Nephron (organoid): ENCODE measurements at regions not wholly inside any gene's neighbourhood (a gene's known extent, or its start where the extent isn't known, plus 50 kb on each side); places are given as distances from the start of the nearest gene placed in this dataset.

Experiments
- H3K27ac Mint-ChIP-seq, 3 experiments: 2 replicates each; pipeline ENCODE4 v1.8.0; 2020; ENCODE audit warnings: mixed read lengths in 3 of 3, mild to moderate bottlenecking in 2 of 3, moderate library complexity in 1 of 3
- H3K27me3 Mint-ChIP-seq: 2 replicates; pipeline ENCODE4 v1.8.0; 2021; ENCODE audit warnings: low read depth, mild to moderate bottlenecking, moderate library complexity, mixed read lengths
- H3K36me3 Mint-ChIP-seq: 2 replicates; pipeline ENCODE4 v1.8.0; 2020; ENCODE audit warnings: low read depth, mixed read lengths
- H3K4me1 Mint-ChIP-seq: 2 replicates; pipeline ENCODE4 v1.8.0; 2020; ENCODE audit warnings: mixed read lengths
- H3K4me3 Mint-ChIP-seq, 3 experiments: 2 replicates each; pipeline ENCODE4 v1.8.0; 2020; ENCODE audit warnings: mild to moderate bottlenecking in 3 of 3, mixed read lengths in 3 of 3, moderate library complexity in 2 of 3
- H3K9me3 Mint-ChIP-seq: 2 replicates; pipeline ENCODE4 v1.8.0; 2020; ENCODE audit warnings: mixed read lengths
- TF ChIP-seq, protein P1 (sequence below), 3 experiments: fragments of 200-600 bp; sonication (generic); IDR thresholded peaks; one replicate each; pipeline ENCODE4 v1.5.0; 2021; ENCODE audit warnings: antibody characterized with exemption in 3 of 3; ENCODE audit not compliant: unreplicated experiment in 3 of 3

DNA sequence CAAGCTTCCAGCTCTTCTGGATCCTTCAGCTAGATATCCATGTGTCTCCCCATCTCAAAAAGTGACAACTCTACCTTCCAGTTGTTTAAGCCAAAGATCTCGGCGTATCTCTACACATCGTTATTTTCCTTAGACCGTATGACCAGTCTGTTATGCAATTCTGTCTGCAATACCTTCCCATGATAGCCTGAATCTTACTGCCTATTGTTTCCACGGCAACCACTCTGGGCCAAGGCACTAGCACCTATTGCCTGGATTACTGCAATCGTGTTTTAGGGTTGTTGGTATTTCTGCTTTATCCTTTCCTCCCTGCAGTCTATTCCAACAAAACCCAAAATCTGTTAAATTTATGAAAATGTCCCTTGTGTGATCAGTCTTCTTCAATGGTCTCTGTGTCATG lies 448.4 kb downstream of the MTRR start:
- Mint-ChIP-seq H3K4me3 (no peak overlapping the region), H3K27ac (no peak overlapping the region), H3K4me1 (no peaks in the 10 kb centered on the region), H3K9me3 (no peaks in the 10 kb centered on the region), H3K36me3 (no peaks in the 10 kb centered on the region), H3K27me3 (peaks cover 5% of the 10 kb centered on the region)
- TF ChIP-seq, protein P1, sequence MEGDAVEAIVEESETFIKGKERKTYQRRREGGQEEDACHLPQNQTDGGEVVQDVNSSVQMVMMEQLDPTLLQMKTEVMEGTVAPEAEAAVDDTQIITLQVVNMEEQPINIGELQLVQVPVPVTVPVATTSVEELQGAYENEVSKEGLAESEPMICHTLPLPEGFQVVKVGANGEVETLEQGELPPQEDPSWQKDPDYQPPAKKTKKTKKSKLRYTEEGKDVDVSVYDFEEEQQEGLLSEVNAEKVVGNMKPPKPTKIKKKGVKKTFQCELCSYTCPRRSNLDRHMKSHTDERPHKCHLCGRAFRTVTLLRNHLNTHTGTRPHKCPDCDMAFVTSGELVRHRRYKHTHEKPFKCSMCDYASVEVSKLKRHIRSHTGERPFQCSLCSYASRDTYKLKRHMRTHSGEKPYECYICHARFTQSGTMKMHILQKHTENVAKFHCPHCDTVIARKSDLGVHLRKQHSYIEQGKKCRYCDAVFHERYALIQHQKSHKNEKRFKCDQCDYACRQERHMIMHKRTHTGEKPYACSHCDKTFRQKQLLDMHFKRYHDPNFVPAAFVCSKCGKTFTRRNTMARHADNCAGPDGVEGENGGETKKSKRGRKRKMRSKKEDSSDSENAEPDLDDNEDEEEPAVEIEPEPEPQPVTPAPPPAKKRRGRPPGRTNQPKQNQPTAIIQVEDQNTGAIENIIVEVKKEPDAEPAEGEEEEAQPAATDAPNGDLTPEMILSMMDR (IDR thresholded peaks at IDR 0.05; ENCODE audit: unreplicated experiment in 3 of 3): no peak

DNA sequence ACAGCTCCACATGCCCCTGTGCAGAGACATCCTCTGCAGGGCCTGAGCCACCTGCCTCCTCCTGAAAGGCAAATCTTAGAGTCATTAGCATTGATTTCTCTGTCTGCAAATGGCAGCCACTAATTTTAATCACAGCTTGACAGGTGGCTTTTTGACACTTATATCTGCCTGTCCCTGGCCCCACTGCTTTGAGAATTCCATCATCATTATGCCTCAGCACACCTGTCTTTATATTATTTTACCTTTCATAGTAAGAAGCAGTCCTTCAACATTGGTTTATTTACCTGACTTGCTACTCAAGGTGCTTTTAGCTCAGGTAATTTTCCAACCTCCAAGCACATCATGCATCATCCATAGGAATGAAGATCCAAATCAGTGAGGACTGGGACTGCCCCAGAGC lies 451.3 kb downstream of the MTRR start:
- Mint-ChIP-seq H3K4me1 (no peaks in the 10 kb centered on the region), H3K36me3 (no peaks in the 10 kb centered on the region), H3K4me3 (no peak overlapping the region), H3K9me3 (no peaks in the 10 kb centered on the region), H3K27me3 (peaks cover 8% of the 10 kb centered on the region), H3K27ac (no peak overlapping the region)
- TF ChIP-seq, protein P1 (IDR thresholded peaks at IDR 0.05; ENCODE audit: unreplicated experiment in 3 of 3): no peak

DNA sequence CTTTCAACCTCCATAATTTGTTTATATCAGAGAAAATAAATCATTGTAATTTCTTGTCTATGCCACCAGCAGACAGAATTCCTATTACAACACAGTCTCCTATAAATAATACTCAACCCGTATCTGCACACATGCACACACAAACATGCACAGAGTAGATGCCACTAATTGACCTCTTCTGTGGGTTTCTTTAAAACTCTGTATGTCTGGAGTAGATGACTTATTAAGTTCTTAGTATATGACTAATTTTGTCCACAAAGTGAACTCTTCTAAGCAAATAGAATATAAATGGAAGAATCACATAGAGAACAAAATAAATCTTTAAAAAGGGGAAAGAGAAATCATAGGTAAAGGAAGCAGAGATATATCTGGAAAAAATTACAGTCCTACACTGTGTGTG lies 452.3 kb downstream of the MTRR start:
- Mint-ChIP-seq H3K4me3 (no peak overlapping the region), H3K36me3 (no peaks in the 10 kb centered on the region), H3K27me3 (peaks cover 8% of the 10 kb centered on the region), H3K27ac (no peak overlapping the region), H3K4me1 (no peaks in the 10 kb centered on the region), H3K9me3 (no peaks in the 10 kb centered on the region)
- TF ChIP-seq, protein P1 (IDR thresholded peaks at IDR 0.05; ENCODE audit: unreplicated experiment in 3 of 3): no peak

DNA sequence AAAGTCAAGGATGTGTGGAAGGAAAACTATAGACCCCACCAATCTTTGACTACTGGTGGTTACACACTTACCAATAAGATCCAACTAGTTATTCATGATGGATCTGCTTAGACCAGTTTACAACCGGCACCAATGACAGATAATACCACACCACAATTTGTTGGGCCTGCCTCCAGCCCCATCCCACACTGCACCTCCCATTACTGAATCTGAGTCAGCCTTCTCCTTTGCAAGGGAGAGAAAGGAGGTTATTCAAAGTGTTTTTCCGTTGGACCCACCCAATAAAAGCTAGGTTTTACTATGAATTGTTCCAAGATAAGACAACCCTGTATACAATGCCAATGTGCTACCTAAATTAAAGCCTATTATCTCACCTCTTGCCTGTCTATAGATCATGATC lies 453.5 kb downstream of the MTRR start:
- Mint-ChIP-seq H3K9me3 (no peaks in the 10 kb centered on the region), H3K27ac (no peak overlapping the region), H3K36me3 (no peaks in the 10 kb centered on the region), H3K4me1 (no peaks in the 10 kb centered on the region), H3K27me3 (peaks cover 8% of the 10 kb centered on the region), H3K4me3 (no peak overlapping the region)
- TF ChIP-seq, protein P1 (IDR thresholded peaks at IDR 0.05; ENCODE audit: unreplicated experiment in 3 of 3): no peak

DNA sequence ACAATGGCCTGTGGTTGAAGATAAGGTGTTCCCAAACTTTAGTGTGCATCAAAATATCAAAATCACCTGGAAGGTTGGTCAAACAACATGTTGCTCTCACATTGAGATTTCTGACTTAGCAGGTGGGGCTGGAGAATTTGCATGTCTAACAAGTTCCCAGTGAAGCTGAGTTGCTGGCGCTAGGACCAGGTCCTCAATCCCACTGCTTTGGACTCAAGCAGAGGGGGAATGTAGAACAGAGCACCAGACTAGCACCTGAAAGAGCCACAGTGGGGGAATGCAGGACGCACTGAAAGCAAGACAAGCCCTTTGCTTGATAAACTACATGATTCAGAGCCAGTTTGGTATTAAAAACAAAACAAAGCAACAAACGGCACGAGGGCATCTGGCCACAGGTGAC lies 458.1 kb downstream of the MTRR start:
- no peaks in the 10 kb centered on the region for H3K36me3 Mint-ChIP-seq
- no peak overlapping the region for H3K27ac Mint-ChIP-seq
- peaks cover 3% of the 10 kb centered on the region for H3K27me3 Mint-ChIP-seq
- no peaks in the 10 kb centered on the region for H3K9me3 Mint-ChIP-seq
- H3K4me3 Mint-ChIP-seq: no peak overlapping the region
- H3K4me1 Mint-ChIP-seq: no peaks in the 10 kb centered on the region
- TF ChIP-seq, protein P1 (IDR thresholded peaks at IDR 0.05; ENCODE audit: unreplicated experiment in 3 of 3): no peak

DNA sequence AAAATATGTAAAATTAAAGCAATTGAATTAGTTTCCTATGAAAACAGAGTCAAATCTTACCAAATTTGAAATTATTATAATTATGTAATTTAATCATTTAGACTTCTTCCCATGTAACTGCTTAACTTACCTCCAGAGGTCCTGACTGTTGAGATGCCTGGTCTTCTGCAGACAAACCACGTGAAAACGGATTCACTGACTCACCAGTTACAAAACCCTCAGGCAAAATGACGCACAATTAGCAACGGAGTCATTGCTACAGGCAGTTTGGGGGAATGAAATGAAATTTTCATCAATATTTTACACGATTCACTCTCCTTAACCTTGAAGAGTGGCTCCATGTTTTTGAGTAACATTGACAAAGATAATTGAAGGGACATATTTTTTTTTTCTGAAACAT lies 460.8 kb downstream of the MTRR start:
- Mint-ChIP-seq H3K4me1 (no peaks in the 10 kb centered on the region), H3K36me3 (no peaks in the 10 kb centered on the region), H3K4me3 (no peak overlapping the region), H3K27me3 (peaks cover 5% of the 10 kb centered on the region), H3K27ac (no peak overlapping the region), H3K9me3 (no peaks in the 10 kb centered on the region)
- TF ChIP-seq, protein P1 (IDR thresholded peaks at IDR 0.05; ENCODE audit: unreplicated experiment in 3 of 3): no peak
